ENCODE measurements at regions not wholly inside any gene's neighbourhood (a gene's known extent, or its start where the extent isn't known, plus 50 kb on each side); places are given as distances from the start of the nearest gene placed in this dataset.

GRCh38 chr10:83926606-83927005 is 212.7 kb upstream of the GHITM start:
- TF ChIP-seq CTCF (IDR thresholded peaks at IDR 0.05 in 2 of 3, conservative IDR thresholded peaks at IDR 0.05 in 1 of 3; ENCODE audit: borderline replicate concordance in 1 of 3, insufficient read depth in 1 of 3, low read depth in 2 of 3, low read length in 2 of 3) (no peak), ZFX (IDR thresholded peaks at IDR 0.05) (no peak), MAX (IDR thresholded peaks at IDR 0.05) (no peak), POLR2A (IDR thresholded peaks at IDR 0.05; ENCODE audit: borderline replicate concordance, extremely low read depth, insufficient read depth, insufficient read length) (no peak), CEBPB (IDR thresholded peaks at IDR 0.05; ENCODE audit: low read depth) (no peak), TCF7L2 (IDR thresholded peaks at IDR 0.05; ENCODE audit: borderline replicate concordance, extremely low read depth, insufficient read depth, insufficient read length) (no peak), RAD21 (IDR thresholded peaks at IDR 0.05; ENCODE audit: low read depth) (no peak), POLR2AphosphoS5 (IDR thresholded peaks at IDR 0.05; ENCODE audit: low read depth, low read length) (no peak)

All from HCT116 (cell line).